GM12878 (cell line): ENCODE measurements at regions not wholly inside any gene's neighbourhood (a gene's known extent, or its start where the extent isn't known, plus 50 kb on each side); places are given as distances from the start of the nearest gene placed in this dataset.
"Not testable (repeated sequence)": the region's sequence is repeated elsewhere in the genome, so short reads cannot be mapped to it uniquely, and the experiment has no call there.

Experiments
- ATAC-seq: fragments of 200-7000 bp; cut with Tn5 transposase; 3 replicates; pipeline ENCODE4 v1.9.1; 2020; ENCODE audit warnings: mild to moderate bottlenecking, moderate library complexity
- BruUV-seq: library from RNA; stranded (reverse); fragments of 400-500 nt; replicated peaks from 2 replicates; lab custom pipeline; 2021; lab: Mats Ljungman, UMichigan
- CTCF ChIA-PET: fragments of 300-600 bp; sonication (Branson Sonifier 250); formaldehyde crosslinking; extraction: SDS; loops from one replicate; lab custom pipeline; 2021; ENCODE audit warnings: inconsistent platforms; lab: Yijun Ruan, JAX
- POLR2A ChIA-PET: fragments of 350-600 bp; formaldehyde crosslinking; extraction: SDS; loops from one replicate; lab custom pipeline; 2021; ENCODE audit warnings: inconsistent platforms; lab: Charles Lee
- RAD21 ChIA-PET: fragments of 300-600 bp; sonication (Branson Sonifier 250); formaldehyde crosslinking; loops from one replicate; lab custom pipeline; 2023; ENCODE audit warnings: antibody characterized with exemption; ENCODE audit not compliant: unreplicated experiment; lab: Charles Lee
- SMC1A ChIA-PET: fragments of 300-600 bp; sonication (Branson Sonifier 250); formaldehyde crosslinking; loops from one replicate; lab custom pipeline; 2023; ENCODE audit not compliant: unreplicated experiment, uncharacterized antibody; lab: Charles Lee
- DNase-seq: peaks from one replicate; pipeline ENCODE4 v3.0.0-alpha.2; 2011; ENCODE audit warnings: low read depth, low spot score
- FAIRE-seq: peaks from 3 replicates; lab custom pipeline; 2011; peaks lifted over from hg19 to GRCh38; lab: Jason Lieb, UNC
- H2AFZ ChIP-seq: 2 replicates; pipeline ENCODE4 v1.6.0; 2011; ENCODE audit warnings: low read depth, low read length, control low read depth; ENCODE audit not compliant: control insufficient read depth
- H3K27ac ChIP-seq: 2 replicates; pipeline ENCODE4 v1.5.1; 2011; ENCODE audit warnings: control low read depth; ENCODE audit not compliant: control insufficient read depth, insufficient read depth
- H3K27me3 ChIP-seq, 2 experiments: replicated peaks in 1 of 2; 2 replicates each; pipeline versions ENCODE4 v1.6.0 to v1.6.1; 2011; ENCODE audit warnings: low read length in 1 of 2; ENCODE audit not compliant: control insufficient read depth in 2 of 2, insufficient read depth in 2 of 2
- H3K36me3 ChIP-seq, 2 experiments: 2 replicates each; pipeline ENCODE4 v1.5.1; 2011; ENCODE audit warnings: low read length in 1 of 2; ENCODE audit not compliant: control insufficient read depth in 2 of 2, insufficient read depth in 2 of 2
- H3K4me1 ChIP-seq: 2 replicates; pipeline ENCODE4 v1.6.1; 2011; ENCODE audit warnings: mild to moderate bottlenecking, low read length, moderate library complexity, mixed read lengths; ENCODE audit not compliant: control insufficient read depth, insufficient read depth
- H3K4me2 ChIP-seq: 2 replicates; pipeline ENCODE4 v1.6.0; 2011; ENCODE audit warnings: control low read depth; ENCODE audit not compliant: control insufficient read depth, insufficient read depth
- H3K4me3 ChIP-seq: fragments of 200-600 bp; sonication (generic); 2 replicates; pipeline ENCODE4 v1.5.1; 2016
- H3K79me2 ChIP-seq: 2 replicates; pipeline ENCODE4 v1.6.0; 2011; ENCODE audit warnings: low read length; ENCODE audit not compliant: control insufficient read depth, insufficient read depth
- H3K9ac ChIP-seq: 2 replicates; pipeline ENCODE4 v1.8.0; 2011; ENCODE audit warnings: low read length, control low read depth, mixed read lengths; ENCODE audit not compliant: control insufficient read depth, insufficient read depth
- H3K9me3 ChIP-seq: replicated peaks from 3 replicates; pipeline ENCODE4 v1.5.1; 2011; ENCODE audit warnings: mild to moderate bottlenecking, low read length; ENCODE audit not compliant: control insufficient read depth, insufficient read depth
- H4K20me1 ChIP-seq: 2 replicates; pipeline ENCODE4 v1.6.0; 2011; ENCODE audit not compliant: control insufficient read depth, insufficient read depth
- BCLAF1 ChIP-seq: fragments of 450-650 bp; IDR thresholded peaks from 2 replicates; pipeline ENCODE4 v1.6.1; 2017; ENCODE audit warnings: antibody characterized with exemption, mild to moderate bottlenecking, moderate library complexity
- E2F4 ChIP-seq: IDR thresholded peaks from 2 replicates; pipeline ENCODE4 v1.6.1; 2012; ENCODE audit warnings: low read depth, low read length, improper control_type of control experiment
- EZH2 ChIP-seq: IDR thresholded peaks from 2 replicates; pipeline ENCODE4 v1.6.1; 2012; ENCODE audit warnings: low read depth, mild to moderate bottlenecking, control low read depth, inconsistent platforms, low read length, borderline replicate concordance; ENCODE audit not compliant: control insufficient read depth
- GABPA ChIP-seq: IDR thresholded peaks from 2 replicates; pipeline ENCODE4 v1.6.1; 2014; ENCODE audit warnings: antibody characterized with exemption, low read depth, mild to moderate bottlenecking, inconsistent platforms
- MTA2 ChIP-seq: fragments of 450-650 bp; IDR thresholded peaks from 2 replicates; pipeline ENCODE4 v1.6.1; 2016; ENCODE audit warnings: low read depth, mild to moderate bottlenecking, moderate library complexity
- NKRF ChIP-seq: fragments of 450-650 bp; conservative IDR thresholded peaks from 2 replicates; pipeline ENCODE4 v1.6.1; 2017; ENCODE audit warnings: mild to moderate bottlenecking, moderate library complexity
- SPI1 ChIP-seq: IDR thresholded peaks from 2 replicates; pipeline ENCODE4 v1.6.1; 2011; ENCODE audit warnings: low read depth, mild to moderate bottlenecking, low read length, moderate library complexity, borderline replicate concordance; ENCODE audit not compliant: insufficient read depth
- WGBS: methylation state at CpG from one replicate; pipeline ENCODE4 v1.1.6; 2016; ENCODE audit warnings: low lambda C conversion rate; ENCODE audit not compliant: insufficient replicate concordance, insufficient coverage; ENCODE audit errors: missing lambda C conversion rate; 5-methylcytosine and 5-hydroxymethylcytosine counted together
- in situ Hi-C: fragments of 300-500 bp; cut with MboI; formaldehyde crosslinking; loops from 9 replicates; pipeline ENCODE4 v1.14.3; 2018; ENCODE audit warnings: mixed read lengths
- intact Hi-C: fragments of 100-400 bp; cut with micrococcal nuclease; formaldehyde crosslinking; loops from one replicate; pipeline ENCODE4 v1.14.2; 2022; ENCODE audit not compliant: unreplicated experiment

- no peak for TF ChIP-seq MTA2
- TF ChIP-seq NKRF: no peak
Measured at GRCh38 chr6:9292975-9293374, 857.6 kb upstream of the SLC35B3 start (continued).

GRCh38 chr6:9290342-9290741 is 855.0 kb upstream of the SLC35B3 start:
- intact Hi-C loops, in situ Hi-C loops, H3K4me1 ChIP-seq, SMC1A ChIA-PET, DNase-seq, H3K27ac ChIP-seq, ATAC-seq, H3K36me3 ChIP-seq, RAD21 ChIA-PET, H3K9ac ChIP-seq, FAIRE-seq, H3K27me3 ChIP-seq, POLR2A ChIA-PET, H2AFZ ChIP-seq, H4K20me1 ChIP-seq, H3K4me2 ChIP-seq, H3K9me3 ChIP-seq, BruUV-seq, H3K79me2 ChIP-seq, CTCF ChIA-PET, H3K4me3 ChIP-seq: not testable (repeated sequence)
- 60% methylated on average over 15 of the region's 32 CpGs for WGBS

- Histone ChIP-seq H3K9me3 (no peaks in the 10 kb centered on the region), H4K20me1 (no peaks in the 10 kb centered on the region), H2AFZ (no peak overlapping the region), H3K4me1 (no peaks in the 10 kb centered on the region), H3K4me3 (no peak overlapping the region), H3K79me2 (no peaks in the 10 kb centered on the region), H3K36me3 (no peaks in the 10 kb centered on the region), H3K4me2 (no peak overlapping the region), H3K27me3 (no peaks in the 10 kb centered on the region), H3K9ac (no peak overlapping the region), H3K27ac (no peak overlapping the region)
- SMC1A ChIA-PET: interaction anchor here (0.9 to 1.1 kb wide), 2 partner anchors 15 kb away, joined by 3 read pairs; no protein-coding TSS in a partner anchor
- CTCF ChIA-PET: no interaction called here
- RAD21 ChIA-PET: no interaction called here
- in situ Hi-C loops (no loop called here), intact Hi-C loops (no loop called here)
- DNase-seq: no peak
- no TSS peak for BruUV-seq
- no peak for ATAC-seq
- no peak for FAIRE-seq
- POLR2A ChIA-PET: no interaction called here
- TF ChIP-seq E2F4: no peak
- no peak for TF ChIP-seq EZH2
- TF ChIP-seq SPI1: no peak
- TF ChIP-seq BCLAF1: no peak
- TF ChIP-seq GABPA: no peak
Measured at GRCh38 chr6:9272671-9273070, 837.3 kb upstream of the SLC35B3 start.
